GM18858 (cell line): ENCODE measurements at regions not wholly inside any gene's neighbourhood (a gene's known extent, or its start where the extent isn't known, plus 50 kb on each side); places are given as distances from the start of the nearest gene placed in this dataset.
A peak's percentile ranks its signal among the peaks of the same experiment; 100 is the strongest.

ENCODE experiments used
- ATAC-seq: cut with Tn5 transposase; IDR thresholded peaks from one replicate; pipeline ENCODE4 v1.9.1; 2021; ENCODE audit not compliant: unreplicated experiment

GRCh38 chr11:128269466-128269865, 317.9 kb downstream of the ETS1 start:
- no peak for ATAC-seq

- no peak for ATAC-seq
These were observed 320.5 kb downstream of the ETS1 start for GRCh38 chr11:128266893-128267292.

GRCh38 chr11:128262463-128263345, 324.7 kb downstream of the ETS1 start:
- ATAC-seq = no peak

- ATAC-seq = no peak
These were observed 326.3 kb downstream of the ETS1 start for GRCh38 chr11:128261011-128261421.

GRCh38 chr11:128260398-128260797, 327.0 kb downstream of the ETS1 start:
- no peak for ATAC-seq

- no peak for ATAC-seq
These were observed 327.5 kb downstream of the ETS1 start for GRCh38 chr11:128259816-128260215.

- ATAC-seq = no peak
These were observed 332.4 kb downstream of the ETS1 start for GRCh38 chr11:128254941-128255340.

- ATAC-seq = no peak
These were observed 336.2 kb downstream of the ETS1 start for GRCh38 chr11:128251140-128251539.

GRCh38 chr11:128250482-128250881, 336.9 kb downstream of the ETS1 start:
- no peak for ATAC-seq

- ATAC-seq = no peak
These were observed 340.4 kb downstream of the ETS1 start for GRCh38 chr11:128246810-128247594.

GRCh38 chr11:128246364-128246801, 341.0 kb downstream of the ETS1 start:
- no peak for ATAC-seq

- no peak for ATAC-seq
These were observed 342.5 kb downstream of the ETS1 start for GRCh38 chr11:128244871-128245270.

GRCh38 chr11:128242451-128242850, 344.9 kb downstream of the ETS1 start:
- no peak for ATAC-seq

- ATAC-seq = no peak
These were observed 346.8 kb downstream of the ETS1 start for GRCh38 chr11:128240546-128240945.

- ATAC-seq = no peak
These were observed 348.1 kb downstream of the ETS1 start for GRCh38 chr11:128239306-128239705.

GRCh38 chr11:128238521-128239265, 348.7 kb downstream of the ETS1 start:
- peak; percentile 74 for ATAC-seq

GRCh38 chr11:128236506-128237498, 350.6 kb downstream of the ETS1 start:
- no peak for ATAC-seq

- no peak for ATAC-seq
These were observed 351.4 kb downstream of the ETS1 start for GRCh38 chr11:128235958-128236357.

- ATAC-seq = no peak
These were observed 351.9 kb downstream of the ETS1 start for GRCh38 chr11:128235426-128235825.

GRCh38 chr11:128234143-128234542, 353.2 kb downstream of the ETS1 start:
- no peak for ATAC-seq
